ENCODE measurements at regions not wholly inside any gene's neighbourhood (a gene's known extent, or its start where the extent isn't known, plus 50 kb on each side); places are given as distances from the start of the nearest gene placed in this dataset.

DNA sequence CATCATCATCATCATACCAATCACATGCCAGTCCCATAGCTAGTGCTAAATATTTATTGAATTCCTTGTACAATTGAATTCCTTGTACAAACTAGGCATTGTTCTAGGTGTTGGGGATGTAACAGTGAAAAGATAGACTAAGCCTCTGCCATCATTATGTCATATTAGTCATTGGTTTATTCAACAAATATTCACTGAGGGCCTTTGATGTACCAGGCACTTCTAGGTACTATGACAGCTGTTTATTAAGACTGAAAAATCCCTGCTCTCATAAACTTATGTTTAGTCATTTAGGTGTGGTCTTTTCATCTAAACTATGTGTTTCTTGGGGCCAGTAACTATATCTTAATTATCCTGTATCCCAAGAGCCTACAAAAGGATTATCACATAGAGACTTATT, 412.3 kb upstream of the ETAA1 start:
- no peak for DNase-seq

DNA sequence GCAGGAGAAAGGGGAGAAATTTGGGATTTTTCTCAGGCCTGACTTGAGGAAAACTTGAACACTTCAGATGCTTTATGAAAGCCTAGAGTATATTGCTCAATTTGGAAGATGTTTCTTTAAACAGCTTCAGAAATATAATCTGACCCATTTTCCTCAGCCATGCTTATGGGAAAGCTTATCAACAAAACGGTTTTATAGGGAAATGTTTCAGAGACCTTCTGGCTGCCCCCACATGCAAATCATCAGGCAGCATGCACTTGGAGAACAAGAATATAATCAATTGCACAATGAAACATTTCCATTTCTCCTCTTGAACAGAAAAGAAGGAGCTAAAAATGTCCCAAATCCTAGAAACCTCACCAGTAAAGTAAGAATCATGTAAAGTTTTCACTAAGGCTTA, 411.2 kb upstream of the ETAA1 start:
- DNase-seq = no peak

DNA sequence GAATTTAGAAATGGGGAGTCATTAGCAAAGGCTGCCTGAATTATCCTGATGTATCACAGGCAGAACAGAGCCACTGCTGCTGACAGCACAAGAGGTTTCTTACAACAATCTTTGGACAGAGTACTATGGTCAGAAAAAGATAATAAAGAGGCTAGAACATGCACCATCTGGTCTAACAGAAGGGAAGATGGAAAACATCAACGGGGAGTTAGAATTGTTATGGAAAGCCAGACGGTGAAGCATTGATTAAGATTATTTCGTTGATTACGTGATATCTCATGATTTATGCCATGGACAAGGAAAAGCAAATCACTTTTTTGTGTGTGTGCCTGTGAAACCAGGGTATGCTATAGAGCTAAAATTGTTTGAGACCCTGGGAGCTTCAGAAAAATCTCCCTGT, 409.4 kb upstream of the ETAA1 start:
- no peak for DNase-seq

DNA sequence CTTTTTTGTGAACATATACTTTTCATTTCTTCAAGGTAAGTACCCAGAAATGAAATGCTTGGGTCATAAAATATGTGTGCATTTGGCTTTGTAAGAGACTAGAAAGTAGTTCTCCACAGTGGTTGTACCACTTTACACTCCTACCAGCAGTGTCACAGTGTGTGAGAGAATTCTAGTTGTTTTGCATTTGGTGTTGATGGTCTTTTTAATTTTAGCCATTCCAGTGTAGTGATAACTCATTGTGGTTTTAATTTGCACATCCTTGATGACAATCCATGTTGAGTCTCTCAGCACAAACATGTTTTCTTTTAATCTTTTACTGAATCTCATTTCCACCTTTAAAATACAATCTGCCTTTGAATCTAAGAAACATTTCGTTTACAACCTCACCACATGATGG, 402.5 kb upstream of the ETAA1 start:
- DNase-seq = no peak

DNA sequence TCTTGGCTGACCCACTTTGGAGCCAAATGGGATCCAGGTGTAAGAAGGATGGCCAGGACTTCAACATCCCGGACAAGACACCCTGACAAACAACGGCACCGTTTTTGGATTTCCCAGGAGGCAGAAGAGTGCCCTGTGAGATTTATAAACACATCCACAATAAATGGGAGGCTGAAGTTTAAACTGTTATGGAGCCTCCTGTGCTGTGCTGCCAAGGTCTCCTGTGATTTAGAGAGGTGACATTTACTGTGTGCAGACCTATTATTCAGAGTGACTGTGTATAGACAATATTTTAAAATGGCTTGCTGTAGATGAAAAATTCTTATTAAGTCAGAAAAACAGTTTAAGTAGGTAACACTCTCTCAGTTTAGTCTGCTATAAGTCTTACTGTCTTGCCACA, 401.5 kb upstream of the ETAA1 start:
- DNase-seq = no peak

DNA sequence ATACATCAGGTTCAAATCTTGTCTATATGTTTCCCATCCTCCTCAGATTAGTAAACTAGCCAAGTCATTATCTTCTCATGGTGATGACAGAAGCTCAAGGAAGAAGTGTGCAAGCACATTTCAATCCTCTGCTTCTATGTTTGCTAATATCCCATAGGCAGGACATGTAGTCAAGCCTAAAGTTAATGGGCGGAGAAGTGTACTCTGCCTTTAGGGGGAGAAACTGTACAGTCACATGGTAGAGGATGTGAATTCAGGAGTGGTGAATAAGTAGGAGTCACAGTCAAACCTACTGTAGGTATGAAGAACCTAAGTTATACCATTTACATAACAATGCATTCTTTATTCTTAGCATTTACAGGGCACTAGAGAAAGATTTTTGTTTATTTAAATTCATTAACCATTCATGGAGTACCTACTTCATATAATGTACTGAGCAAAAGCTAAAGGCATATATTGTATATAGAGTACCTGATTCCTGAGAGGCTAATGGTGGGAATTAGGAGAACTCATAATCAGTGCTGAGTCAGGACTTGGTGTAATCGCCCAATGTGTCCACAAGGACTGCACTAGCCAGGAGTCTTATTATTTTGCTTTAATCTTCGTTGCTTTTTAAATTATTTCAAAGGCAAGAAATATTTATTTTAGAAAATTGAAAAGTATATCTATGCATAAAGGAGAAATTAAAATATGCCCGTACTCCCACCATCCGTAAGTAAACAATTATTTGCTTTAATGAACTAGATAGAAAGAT, 394.3 kb upstream of the ETAA1 start:
- no peak for DNase-seq

DNA sequence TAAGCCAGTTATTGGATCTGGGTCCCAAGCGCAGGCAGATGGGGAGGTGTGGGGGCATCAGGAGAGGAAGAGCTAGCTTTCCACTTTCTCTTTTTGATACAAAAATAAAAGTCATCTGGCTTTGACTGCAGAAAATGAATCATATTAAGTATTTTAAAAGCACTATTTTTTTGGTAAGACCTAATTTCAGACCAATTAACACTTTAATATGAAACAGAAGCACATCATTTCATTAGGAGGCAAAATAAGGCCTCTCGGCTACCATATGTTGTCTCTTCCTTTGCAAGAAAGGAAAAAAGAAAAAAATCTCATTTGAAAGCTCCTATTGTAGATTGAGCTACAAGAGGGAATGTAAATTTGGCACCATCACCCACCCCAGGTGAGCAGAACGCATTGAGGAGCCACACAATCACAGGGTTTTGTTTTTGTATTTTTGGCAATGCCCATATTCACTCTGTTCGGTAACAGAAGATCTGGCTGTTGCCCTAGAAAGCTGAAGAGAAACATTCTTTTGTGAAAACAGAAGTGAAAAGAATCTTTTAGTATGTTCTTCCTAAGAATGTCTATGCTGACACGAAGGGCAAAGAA, 390.7 kb upstream of the ETAA1 start:
- DNase-seq = no peak

DNA sequence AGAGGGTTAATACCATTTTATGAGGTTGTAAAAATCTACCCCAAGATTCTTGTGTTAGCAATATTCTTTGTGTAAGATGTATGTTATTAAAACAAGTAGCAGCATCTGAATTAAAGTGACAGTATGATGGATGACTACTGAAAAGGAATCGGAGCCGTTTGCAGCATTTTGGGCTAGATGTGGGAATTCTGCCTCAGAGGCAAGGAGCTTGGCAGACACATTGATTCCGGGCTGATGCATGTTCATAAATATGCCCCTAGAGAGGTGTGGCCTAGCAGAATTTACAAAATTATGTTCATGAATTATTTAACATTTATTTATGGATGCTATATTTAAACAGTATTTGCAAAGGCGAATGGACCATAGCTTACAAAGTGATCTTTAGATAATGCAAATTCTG, 389.0 kb upstream of the ETAA1 start:
- no peak for DNase-seq

DNA sequence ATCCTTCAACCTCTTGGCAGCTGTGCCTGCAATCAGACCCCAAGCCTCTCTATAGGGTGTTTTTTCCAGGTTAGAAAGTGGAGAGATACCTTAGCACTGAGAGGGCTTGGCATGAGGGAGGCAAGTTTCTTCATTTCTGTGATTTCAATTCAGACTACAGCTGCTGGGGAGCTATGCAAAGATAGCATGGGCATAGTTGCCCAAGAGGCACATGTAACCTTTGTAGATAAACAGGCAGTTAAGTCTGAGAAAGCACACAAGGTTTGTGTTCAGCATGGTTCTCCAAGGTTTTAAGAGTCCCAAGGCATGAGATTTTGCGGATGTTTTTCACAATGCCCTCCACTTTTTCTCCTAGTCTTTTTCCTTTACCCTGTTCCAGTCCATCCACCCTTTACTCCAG, 385.0 kb upstream of the ETAA1 start:
- no peak for DNase-seq

DNA sequence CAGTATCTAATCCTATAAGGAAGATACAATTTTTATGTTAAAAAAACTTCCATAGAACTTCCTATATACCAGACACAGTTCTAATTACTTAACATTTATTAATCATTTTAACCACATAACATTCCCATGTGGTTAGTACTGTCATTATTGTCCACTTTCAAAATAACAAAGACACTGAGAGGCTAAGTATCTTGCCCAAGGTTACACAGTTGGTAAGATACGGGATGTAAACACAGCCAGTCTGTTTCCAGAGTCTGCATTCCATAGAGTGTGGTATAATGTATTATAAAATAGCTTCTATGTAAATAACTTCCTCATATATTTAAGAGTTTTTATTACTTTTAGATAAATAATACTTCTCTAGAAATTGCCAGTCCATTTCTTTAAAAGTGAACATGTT, 383.3 kb upstream of the ETAA1 start:
- no peak for DNase-seq

DNA sequence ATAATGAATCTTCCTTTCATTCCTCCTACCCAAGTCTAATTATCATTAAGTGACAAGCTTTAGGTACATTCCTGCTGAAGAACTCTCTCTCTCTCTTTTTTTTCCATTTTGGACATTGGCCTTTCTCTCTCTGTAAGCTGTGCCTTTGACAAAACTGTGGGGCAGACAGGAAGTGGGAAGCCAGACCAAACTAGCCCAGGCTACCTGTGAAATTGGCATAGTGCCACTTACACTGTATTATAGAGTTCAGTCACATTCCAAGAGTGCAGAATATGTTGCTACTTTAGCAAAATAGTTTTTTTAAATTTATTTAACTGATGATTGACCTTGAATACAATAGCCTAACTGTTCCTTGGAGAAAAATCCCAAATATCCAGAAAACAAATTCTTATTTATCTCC, 381.5 kb upstream of the ETAA1 start:
- no peak for DNase-seq

DNA sequence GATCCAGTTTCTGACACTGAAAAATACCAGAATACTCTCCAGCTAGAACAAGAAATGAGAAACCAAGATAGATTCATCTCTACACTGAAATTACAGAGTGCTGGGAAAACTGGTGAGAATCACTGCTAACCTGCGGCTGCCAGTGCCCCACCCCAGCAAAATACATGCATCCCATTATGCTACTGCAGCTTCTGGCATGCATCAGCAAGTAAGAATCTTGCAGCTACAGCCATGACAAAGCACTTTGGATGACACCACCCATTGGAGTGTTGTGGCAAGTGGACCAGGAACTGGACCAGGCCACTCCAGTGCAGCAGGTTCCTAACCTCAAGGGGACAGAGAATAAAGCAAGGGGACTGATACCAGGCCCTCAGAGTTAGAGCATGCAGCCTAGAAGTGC, 378.8 kb upstream of the ETAA1 start:
- DNase-seq = no peak

DNA sequence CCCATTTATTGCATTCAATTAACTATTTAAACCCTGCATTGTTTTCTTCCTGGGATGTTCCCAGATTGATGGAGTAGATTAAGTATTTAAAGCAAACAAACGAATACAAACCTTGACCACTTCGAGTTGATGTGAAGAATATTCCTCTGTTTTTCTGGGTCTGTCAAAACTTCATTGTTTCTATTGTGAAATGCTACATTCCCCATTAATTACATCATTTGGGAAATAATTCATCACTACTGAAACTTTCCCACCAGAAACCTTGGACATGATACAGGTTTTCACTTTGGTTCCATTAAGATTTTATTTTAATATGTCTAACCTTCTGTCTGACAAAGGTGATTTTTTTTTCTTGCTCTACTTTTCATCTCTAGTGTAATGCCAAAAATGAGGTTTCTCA, 365.1 kb upstream of the ETAA1 start:
- no peak for DNase-seq

DNA sequence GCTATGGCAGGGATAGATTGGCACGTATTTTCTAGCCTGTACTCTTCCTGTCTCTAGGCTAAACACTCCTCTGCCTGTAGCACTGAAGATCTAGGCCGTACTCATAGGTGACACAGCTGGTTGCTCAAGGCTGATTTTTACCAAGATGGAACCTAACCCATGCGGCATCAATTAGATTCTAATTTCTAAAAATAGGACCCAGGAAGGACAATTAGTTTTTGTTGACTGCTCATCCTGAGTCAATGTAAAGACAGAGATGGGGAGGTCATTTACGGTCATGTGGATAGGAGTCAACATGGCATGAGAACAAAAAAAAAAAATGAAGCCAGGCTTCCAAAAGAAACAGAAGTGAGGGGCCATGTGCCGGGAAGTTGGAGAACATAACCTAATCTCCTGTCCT, 360.7 kb upstream of the ETAA1 start:
- DNase-seq = no peak

DNA sequence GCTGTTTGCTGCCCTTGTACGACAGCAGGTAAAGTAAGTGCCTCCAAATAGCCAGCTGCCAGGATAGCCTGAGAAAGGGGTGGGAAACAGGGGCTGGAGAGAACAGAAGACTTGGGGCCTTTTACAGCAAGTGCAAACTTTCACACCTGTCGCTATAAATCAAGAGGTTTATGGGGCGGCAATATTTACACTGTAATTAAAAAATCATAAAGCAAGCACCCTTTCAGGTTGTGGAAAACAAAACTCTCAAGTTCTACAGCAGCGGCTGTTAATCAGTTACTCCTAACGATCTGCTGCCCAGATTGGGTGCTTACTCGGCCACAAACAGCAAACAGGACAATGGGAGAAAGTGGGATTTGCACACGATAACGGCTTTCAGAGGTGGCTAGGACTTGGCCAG, 359.5 kb upstream of the ETAA1 start:
- DNase-seq = peak; percentile 73

DNA sequence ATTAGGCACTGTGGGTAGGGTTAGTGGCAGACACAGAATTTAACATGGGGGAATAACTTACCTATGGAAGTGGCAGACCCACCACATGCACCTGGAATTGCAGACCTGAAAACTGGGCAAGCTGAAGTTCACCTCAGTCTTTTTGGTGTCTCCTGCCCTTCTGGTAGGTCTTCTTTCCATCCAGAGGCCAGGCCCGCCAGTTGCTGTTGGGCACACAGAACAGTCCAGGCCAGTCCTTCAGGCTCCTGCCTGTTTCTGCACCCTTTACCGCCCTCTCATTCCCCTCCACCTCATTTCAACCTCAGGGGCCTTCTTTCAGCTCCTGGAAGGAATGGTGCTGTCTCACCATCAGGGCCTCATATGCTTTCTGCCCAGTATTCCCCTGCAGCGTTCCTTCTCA, 358.9 kb upstream of the ETAA1 start:
- DNase-seq = no peak

DNA sequence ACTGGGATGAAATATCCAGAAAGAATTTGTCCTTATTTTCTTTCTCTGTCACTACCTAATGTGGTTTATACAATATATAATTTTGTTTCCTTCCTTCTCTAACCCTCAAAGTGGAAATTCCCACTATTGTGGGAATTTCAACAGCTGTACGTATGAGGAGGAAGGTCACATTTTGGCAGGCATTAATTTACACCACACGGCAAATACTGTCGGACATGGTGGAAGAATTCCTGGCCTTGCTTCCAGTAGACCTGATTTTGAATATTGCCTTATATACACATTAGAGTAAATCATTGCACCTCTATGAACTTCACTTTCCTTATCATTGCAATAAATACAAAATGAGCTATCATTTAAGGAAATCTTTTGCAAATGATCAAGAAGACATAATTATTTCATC, 358.1 kb upstream of the ETAA1 start:
- no peak for DNase-seq

DNA sequence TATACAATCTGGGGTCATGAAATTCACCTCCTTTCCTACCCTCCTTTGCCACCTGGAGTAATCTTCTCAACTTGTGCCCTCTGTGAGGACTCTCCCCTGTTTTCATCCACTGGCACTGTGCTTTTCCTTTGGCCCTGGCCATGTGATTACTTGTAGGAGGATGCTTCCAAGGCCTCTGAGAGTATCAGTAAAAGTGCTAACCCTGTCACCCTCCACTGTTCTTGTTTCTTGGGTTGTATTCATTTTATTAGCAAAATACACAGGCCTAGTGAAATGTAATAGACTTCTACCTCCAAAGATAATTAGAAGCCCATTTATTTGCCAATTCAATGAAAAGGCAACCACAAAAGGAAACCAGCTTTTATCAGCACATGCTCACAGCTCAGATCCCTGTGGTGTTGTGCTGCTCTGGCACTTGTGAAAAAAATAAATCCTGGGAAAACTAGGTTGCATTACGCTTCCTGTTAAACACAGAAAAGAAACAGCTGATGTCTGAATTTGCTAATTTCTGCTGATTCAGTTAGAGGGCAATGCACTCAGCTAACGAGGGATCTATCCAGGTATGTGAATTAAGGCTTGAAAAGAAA, 357.5 kb upstream of the ETAA1 start:
- DNase-seq = peak; percentile 4

DNA sequence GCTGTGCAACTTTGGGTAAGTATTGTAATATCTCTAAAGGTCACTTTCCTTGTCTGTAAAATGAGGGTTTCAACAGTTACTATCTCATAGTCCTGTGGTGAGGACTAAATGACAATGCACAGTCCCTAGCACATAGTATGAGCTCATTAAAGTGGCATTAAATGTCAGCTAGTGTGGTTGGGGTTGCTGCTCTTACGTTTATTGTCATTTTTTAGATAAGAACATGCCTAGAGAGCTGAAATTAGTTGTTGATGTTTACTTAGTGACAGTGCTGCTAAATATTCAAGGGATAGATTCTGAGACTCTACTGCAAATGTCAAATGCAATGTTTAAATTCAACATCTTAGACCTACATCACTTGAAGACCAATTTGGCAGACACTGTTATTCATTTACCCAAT, 356.1 kb upstream of the ETAA1 start:
- DNase-seq = no peak

DNA sequence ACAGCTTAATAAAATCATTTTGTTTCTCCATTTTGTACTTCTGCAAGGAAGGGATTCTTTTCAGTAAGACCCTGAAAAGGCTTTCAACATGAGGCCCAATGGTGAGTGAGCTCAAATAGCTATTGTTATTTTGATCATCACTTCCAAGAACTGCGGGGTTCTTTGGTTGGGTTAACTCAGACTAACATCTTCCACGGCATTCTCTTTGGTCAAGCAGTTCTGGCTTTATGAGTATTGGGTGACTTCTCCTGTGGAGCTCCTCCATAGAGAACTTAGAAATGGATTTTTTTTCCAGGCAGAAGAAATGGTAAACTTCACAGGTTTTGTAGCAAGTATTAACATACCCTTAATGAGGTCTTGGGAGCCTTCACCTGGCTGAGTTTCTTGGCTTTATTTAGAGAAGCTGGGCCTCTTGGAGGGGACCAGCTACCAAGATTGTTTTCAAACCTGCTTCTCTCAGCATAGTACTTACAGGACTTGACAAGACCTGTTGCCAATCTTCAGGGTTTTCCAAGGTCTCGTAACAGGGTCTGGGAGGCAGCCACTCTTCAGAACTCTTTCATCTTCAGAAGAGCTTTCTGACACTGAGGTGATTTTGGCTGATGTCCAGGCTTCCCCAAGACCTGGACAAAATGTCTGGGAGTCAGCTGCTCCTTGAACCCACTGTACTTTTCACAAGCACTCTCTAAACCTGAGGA, 353.2 kb upstream of the ETAA1 start:
- DNase-seq = no peak

DNA sequence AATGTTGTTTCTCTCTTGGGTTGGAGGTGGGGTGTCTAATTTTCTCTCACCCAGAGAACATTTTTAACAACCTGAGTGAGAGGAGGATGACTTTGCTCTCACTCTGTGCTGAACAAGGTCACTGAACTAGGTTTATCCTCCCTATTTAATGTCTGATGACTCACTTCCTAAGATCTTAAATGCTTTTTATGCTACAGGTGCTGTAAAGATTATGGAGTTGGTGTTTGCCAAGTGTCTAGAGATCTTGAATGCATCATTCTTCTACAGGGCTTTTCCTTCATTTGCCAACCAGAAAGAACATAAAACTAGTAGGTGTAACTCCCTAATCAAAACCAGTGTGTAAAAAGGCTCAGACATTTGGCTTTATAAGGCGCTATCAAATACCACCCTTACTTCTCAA, 350.5 kb upstream of the ETAA1 start:
- DNase-seq = no peak

DNA sequence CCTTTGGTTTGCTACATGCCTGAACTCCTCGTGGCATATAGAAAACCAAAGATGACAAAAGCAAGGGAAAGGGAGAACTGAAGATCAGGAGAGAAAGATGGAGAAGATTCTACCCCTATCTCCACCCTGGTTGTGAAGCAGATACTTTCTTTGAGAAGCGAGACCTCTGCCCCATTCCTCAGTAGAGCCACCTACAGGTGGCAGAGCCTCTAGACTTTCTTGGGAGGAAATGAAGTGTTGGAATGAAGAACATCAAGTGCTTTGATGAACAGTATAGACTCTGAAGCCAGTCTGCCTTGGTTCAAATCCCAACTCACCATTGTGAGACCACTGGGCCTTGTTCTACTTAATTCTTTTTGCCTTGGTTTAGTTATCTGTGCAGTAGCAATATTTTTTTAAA, 348.8 kb upstream of the ETAA1 start:
- DNase-seq = no peak

DNA sequence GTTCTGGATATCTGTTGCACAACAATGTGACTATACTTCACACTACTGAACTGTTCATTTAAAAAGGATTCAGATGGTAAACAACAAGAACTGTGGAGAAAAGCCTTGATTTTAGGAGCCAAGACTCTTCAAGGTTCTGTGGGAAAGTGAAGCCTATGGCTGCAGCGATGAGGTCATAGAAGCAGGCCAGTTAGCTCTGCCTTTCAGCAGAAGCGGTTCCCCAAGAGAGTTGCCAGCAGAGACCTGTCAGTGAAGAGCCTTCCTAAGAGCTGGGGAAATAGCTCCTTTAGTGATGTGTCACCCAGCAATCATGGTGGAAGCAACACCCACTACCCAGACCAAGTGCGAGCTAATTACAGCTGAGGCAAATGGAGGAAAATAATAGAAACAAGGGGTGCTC, 346.5 kb upstream of the ETAA1 start:
- DNase-seq = no peak

DNA sequence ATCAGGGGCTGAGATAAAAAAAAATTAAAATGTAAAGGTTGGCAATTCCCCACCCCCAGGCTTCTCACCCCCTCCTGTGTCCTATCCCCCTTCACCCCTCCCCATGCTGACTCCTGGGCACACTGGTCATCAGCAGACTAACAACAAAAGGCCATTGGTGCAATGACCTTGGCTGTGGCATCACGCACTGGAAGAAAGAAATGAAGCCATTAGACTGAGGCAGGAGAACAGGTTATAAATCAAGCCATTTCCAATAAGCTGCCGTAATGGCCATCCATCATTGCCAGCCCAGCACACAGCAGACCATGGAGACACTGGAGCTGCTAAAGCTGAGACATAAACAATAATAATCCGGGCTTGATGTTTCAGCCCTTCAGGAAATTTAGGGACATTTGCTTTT, 342.4 kb upstream of the ETAA1 start:
- peak; percentile 13 for DNase-seq

Data from NCI-H774 (cell line).